Fibroblast of pulmonary artery (primary cell): ENCODE measurements at regions not wholly inside any gene's neighbourhood (a gene's known extent, or its start where the extent isn't known, plus 50 kb on each side); places are given as distances from the start of the nearest gene placed in this dataset.

Experiments
- DNase-seq: peaks from one replicate; pipeline ENCODE4 v3.0.0-alpha.2; 2010; ENCODE audit warnings: low read depth
- H3K4me3 ChIP-seq: replicated peaks from 2 replicates; pipeline ENCODE4 v1.5.1; 2011; ENCODE audit warnings: low read depth, mild to moderate bottlenecking, control low read depth, low read length, moderate library complexity
- TF ChIP-seq, protein P1 (sequence below): IDR thresholded peaks from 2 replicates; pipeline ENCODE4 v1.5.1; 2011; ENCODE audit warnings: mild to moderate bottlenecking, control low read depth, low read length, inconsistent platforms; ENCODE audit errors: missing control alignments

DNA sequence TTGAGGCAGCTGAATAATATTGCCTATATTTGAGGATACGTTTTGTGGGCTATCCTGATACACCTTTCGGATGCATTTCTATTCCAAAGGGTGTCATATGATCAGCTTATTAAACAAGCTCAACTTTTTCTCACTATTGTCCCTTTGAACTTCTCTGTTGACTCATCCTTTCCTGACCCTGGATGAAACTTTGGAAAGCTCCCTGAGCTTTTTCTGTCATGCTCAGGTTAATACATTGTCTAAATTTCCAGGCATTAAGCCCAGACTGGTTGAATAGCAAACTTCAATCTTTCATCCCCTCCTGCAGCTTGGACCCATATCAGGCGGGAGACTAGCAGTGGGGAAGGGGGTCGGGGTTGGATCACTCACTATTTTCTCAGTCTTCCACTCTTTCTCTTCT is 104.9 kb upstream of the PTPN3 start:
- no peak overlapping the region for H3K4me3 ChIP-seq
- DNase-seq, result peak; percentile 16
- TF ChIP-seq, protein P1, sequence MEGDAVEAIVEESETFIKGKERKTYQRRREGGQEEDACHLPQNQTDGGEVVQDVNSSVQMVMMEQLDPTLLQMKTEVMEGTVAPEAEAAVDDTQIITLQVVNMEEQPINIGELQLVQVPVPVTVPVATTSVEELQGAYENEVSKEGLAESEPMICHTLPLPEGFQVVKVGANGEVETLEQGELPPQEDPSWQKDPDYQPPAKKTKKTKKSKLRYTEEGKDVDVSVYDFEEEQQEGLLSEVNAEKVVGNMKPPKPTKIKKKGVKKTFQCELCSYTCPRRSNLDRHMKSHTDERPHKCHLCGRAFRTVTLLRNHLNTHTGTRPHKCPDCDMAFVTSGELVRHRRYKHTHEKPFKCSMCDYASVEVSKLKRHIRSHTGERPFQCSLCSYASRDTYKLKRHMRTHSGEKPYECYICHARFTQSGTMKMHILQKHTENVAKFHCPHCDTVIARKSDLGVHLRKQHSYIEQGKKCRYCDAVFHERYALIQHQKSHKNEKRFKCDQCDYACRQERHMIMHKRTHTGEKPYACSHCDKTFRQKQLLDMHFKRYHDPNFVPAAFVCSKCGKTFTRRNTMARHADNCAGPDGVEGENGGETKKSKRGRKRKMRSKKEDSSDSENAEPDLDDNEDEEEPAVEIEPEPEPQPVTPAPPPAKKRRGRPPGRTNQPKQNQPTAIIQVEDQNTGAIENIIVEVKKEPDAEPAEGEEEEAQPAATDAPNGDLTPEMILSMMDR, result no peak

DNA sequence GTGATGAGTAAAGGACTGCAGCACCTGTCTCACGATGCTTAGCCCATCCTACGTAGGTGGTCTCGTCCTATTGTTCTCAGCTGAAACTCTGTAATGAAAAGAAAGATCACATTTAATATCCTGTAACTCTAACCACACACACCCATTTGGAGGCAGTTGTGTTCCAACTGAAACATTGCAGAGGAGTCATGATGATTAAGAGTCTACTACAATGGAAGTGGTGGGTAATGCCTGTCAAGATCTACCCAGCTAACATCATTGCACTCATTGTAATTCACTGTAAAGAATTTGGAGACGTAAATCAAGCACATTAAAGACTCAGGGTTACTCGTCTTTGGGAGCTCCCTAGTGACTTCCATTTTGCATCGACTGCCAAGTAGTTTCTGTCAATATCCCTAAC is 106.0 kb upstream of the PTPN3 start:
- TF ChIP-seq, protein P1, result no peak
- DNase-seq, result peak; percentile 4
- H3K4me3 ChIP-seq, result no peak overlapping the region

DNA sequence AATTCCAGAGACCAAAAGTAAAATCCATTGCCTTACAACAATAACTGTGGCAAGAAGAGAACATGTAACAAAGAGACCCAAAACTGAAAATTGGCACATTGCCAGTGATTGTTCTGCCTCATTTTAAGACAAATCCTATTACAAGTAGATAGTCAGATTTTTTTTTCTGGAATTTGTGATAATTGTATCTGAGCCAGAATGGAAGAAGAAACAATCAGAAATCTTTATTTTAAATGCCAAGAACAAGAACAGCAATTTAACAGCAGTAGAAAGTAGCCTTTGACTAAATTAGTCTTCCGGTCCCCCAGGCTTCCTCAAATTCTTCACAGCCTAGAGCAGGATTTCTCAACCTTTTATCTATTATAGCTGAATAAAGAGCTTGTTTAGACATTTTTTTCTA is 106.7 kb upstream of the PTPN3 start:
- DNase-seq, result peak; percentile 50
- TF ChIP-seq, protein P1, result no peak
- H3K4me3 ChIP-seq, result no peak overlapping the region

DNA sequence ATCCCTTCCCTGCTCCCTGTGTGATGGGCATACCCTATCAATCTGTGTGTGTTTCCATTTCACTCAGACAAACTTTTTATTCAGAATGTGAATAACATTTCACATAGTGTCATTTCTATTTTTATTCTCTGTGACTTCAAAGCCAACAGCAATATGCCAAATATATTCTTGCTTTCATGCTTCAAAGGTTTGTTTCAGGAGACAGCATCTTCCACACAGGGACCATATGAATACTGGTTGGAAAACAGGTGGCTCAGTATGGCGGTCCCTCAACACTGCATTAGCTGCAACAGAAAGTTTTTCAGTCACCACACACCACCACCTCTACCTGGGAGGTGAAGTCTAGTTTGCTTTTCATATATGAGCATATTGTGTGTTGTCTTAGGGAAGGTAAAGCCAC is 111.0 kb upstream of the PTPN3 start:
- H3K4me3 ChIP-seq, result no peak overlapping the region
- no peak for DNase-seq
- TF ChIP-seq, protein P1, result no peak

DNA sequence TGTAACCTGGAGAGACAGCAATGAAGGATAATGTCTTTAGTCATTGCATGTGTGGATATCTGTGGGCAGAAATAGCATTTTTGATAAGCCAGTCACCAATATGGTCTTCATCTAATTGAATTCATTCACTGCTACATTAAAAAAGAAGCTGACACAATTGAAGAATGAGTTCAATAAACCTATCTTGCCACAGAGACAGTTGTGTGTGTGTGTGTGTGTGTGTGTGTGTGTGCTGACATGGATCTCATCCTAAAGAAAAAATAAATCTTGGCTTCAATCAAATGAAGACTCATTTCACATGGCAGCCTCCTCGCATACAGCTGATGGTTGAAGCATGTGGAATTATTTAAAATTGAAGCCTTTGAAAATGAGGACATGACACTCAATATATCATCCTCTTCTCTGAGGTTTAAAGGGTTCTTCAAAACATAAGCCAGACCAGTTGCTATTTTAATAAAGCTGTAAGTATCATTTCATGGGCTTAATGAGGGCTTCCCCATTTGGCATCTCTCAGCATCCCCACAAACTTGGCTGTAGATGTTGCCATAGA is 118.5 kb upstream of the PTPN3 start:
- TF ChIP-seq, protein P1, result no peak
- no peak for DNase-seq
- no peak overlapping the region for H3K4me3 ChIP-seq

DNA sequence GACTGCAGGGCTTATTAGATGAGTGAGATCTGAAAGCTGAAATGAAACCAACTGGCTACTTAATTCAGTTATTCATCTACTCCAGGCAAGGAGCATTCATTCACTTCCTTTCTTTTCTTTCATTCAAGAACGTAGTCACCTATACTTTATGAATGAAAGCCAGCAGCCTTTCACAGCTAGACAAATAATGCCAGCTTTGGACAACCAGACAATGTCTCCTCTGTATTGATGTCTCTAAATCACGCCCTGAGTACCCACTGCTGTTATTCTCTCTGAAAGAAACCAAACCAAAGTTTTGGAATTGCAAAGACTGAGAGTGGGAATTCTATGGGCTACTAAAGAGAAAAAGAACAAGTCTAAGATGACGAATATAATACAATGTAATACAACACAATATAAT is 121.2 kb upstream of the PTPN3 start:
- TF ChIP-seq, protein P1, result no peak
- no peak for DNase-seq
- H3K4me3 ChIP-seq, result no peak overlapping the region

DNA sequence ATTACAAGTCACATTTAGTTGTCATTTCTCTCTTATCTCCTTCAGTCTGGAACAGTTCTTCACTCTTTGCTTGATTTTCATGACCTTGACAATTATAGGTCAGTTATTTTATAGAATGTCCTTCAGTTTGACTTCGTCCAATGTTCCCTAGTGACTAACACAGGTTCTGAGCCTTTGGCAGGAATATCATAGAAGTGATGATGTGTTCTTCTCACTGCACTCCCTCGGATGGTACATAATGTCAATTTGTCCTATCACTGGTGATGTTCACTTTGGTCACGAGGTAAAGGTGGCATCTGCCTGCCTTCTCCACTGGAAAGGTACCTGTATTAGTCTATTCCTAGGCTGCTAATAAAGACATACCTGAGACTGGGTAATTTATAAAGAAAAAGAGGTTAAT is 126.0 kb upstream of the PTPN3 start:
- no peak for DNase-seq
- TF ChIP-seq, protein P1, result no peak
- H3K4me3 ChIP-seq, result no peak overlapping the region
